T1000 (cell line): ENCODE measurements at regions not wholly inside any gene's neighbourhood (a gene's known extent, or its start where the extent isn't known, plus 50 kb on each side); places are given as distances from the start of the nearest gene placed in this dataset.

Experiments used
- DNase-seq: peaks from one replicate; lab custom pipeline; 2025; ENCODE audit warnings: mixed read lengths; lab: John Stamatoyannopoulos, UW

GRCh38 chr2:5955921-5956320 is 263.7 kb downstream of the SOX11 start:
- no peak for DNase-seq

- no peak for DNase-seq
These were observed 267.9 kb downstream of the SOX11 start for GRCh38 chr2:5959836-5960820.

- no peak for DNase-seq
These were observed 275.3 kb downstream of the SOX11 start for GRCh38 chr2:5967506-5967905.

- no peak for DNase-seq
These were observed 277.1 kb downstream of the SOX11 start for GRCh38 chr2:5969303-5969702.

GRCh38 chr2:5970347-5970746 is 278.2 kb downstream of the SOX11 start:
- no peak for DNase-seq

GRCh38 chr2:5974477-5974876 is 282.3 kb downstream of the SOX11 start:
- DNase-seq: no peak

- DNase-seq: no peak
These were observed 283.2 kb downstream of the SOX11 start for GRCh38 chr2:5975401-5975800.

- no peak for DNase-seq
These were observed 284.4 kb downstream of the SOX11 start for GRCh38 chr2:5976531-5977065.

GRCh38 chr2:5977477-5977876 is 285.3 kb downstream of the SOX11 start:
- DNase-seq: no peak

GRCh38 chr2:5978131-5978751 is 286.1 kb downstream of the SOX11 start:
- no peak for DNase-seq

GRCh38 chr2:5980450-5981190 is 288.4 kb downstream of the SOX11 start:
- DNase-seq: no peak

GRCh38 chr2:5982193-5982902 is 290.2 kb downstream of the SOX11 start:
- DNase-seq: no peak

GRCh38 chr2:5982903-5983265 is 290.7 kb downstream of the SOX11 start:
- DNase-seq: no peak

GRCh38 chr2:5983511-5984272 is 291.5 kb downstream of the SOX11 start:
- no peak for DNase-seq

GRCh38 chr2:5984273-5984655 is 292.1 kb downstream of the SOX11 start:
- no peak for DNase-seq

GRCh38 chr2:5984946-5985345 is 292.8 kb downstream of the SOX11 start:
- no peak for DNase-seq

GRCh38 chr2:5985536-5986385 is 293.6 kb downstream of the SOX11 start:
- no peak for DNase-seq

- no peak for DNase-seq
These were observed 294.9 kb downstream of the SOX11 start for GRCh38 chr2:5986801-5987787.

GRCh38 chr2:5988120-5988519 is 295.9 kb downstream of the SOX11 start:
- DNase-seq: no peak
